ENCODE measurements at regions not wholly inside any gene's neighbourhood (a gene's known extent, or its start where the extent isn't known, plus 50 kb on each side); places are given as distances from the start of the nearest gene placed in this dataset.

GRCh38 chrY:21246780-21247179, 264.4 kb upstream of the RBMY1B start:
- CTCF ChIA-PET (ENCODE audit: unreplicated experiment): no interaction called here
- POLR2A ChIA-PET: no interaction called here

GRCh38 chrY:21248591-21248990, 262.5 kb upstream of the RBMY1B start:
- Histone ChIP-seq H3K9me2 (ENCODE audit: insufficient read depth, low read length) (no peaks in the 10 kb centered on the region), H3K36me3 (ENCODE audit: insufficient read depth, low read length) (no peaks in the 10 kb centered on the region), H4K20me1 (ENCODE audit: insufficient read depth, low read length) (no peaks in the 10 kb centered on the region), H3K4me2 (ENCODE audit: low read length) (no peak overlapping the region), H3K9me3 (ENCODE audit: low read length) (no peaks in the 10 kb centered on the region), H3K79me2 (ENCODE audit: insufficient read depth, low read depth, low read length) (no peaks in the 10 kb centered on the region), H2AFZ (ENCODE audit: low read length) (no peak overlapping the region), H3K4me1 (ENCODE audit: insufficient read depth, low read length, poor library complexity, severe bottlenecking) (no peaks in the 10 kb centered on the region), H3K27ac (ENCODE audit: low read depth, low read length, poor library complexity, severe bottlenecking) (no peak overlapping the region), H3K4me3 (ENCODE audit: low read depth, low read length, poor library complexity, severe bottlenecking) (no peak overlapping the region)
- POLR2A ChIA-PET: no interaction called here
- intact Hi-C loops (cut with micrococcal nuclease; ENCODE audit: unreplicated experiment): no loop called here
- DNase-seq (ENCODE audit: low spot score): no peak
- TF ChIP-seq EZH2phosphoT487 (IDR thresholded peaks at IDR 0.05; ENCODE audit: borderline replicate concordance, low read depth, low read length): no peak
- TF ChIP-seq CTCF (conservative IDR thresholded peaks at IDR 0.05; ENCODE audit: low read length): no peak
- CTCF ChIA-PET (ENCODE audit: unreplicated experiment): no interaction called here
- BruUV-seq (replicated peaks): no TSS peak

More at GRCh38 chrY:21246780-21247179, 264.4 kb upstream of the RBMY1B start:
- BruUV-seq (replicated peaks): no TSS peak
- H3K36me3 ChIP-seq (ENCODE audit: insufficient read depth, low read length): no peaks in the 10 kb centered on the region
- no peak overlapping the region for H3K27ac ChIP-seq (ENCODE audit: low read depth, low read length, poor library complexity, severe bottlenecking)
- TF ChIP-seq EZH2phosphoT487 (IDR thresholded peaks at IDR 0.05; ENCODE audit: borderline replicate concordance, low read depth, low read length): no peak
- no peak for TF ChIP-seq CTCF (conservative IDR thresholded peaks at IDR 0.05; ENCODE audit: low read length)
- H2AFZ ChIP-seq (ENCODE audit: low read length): no peak overlapping the region
- H4K20me1 ChIP-seq (ENCODE audit: insufficient read depth, low read length): no peaks in the 10 kb centered on the region
- H3K9me2 ChIP-seq (ENCODE audit: insufficient read depth, low read length): no peaks in the 10 kb centered on the region
- H3K9me3 ChIP-seq (ENCODE audit: low read length): no peaks in the 10 kb centered on the region
- intact Hi-C loops (cut with micrococcal nuclease; ENCODE audit: unreplicated experiment): no loop called here
- no peaks in the 10 kb centered on the region for H3K4me1 ChIP-seq (ENCODE audit: insufficient read depth, low read length, poor library complexity, severe bottlenecking)
- H3K4me3 ChIP-seq (ENCODE audit: low read depth, low read length, poor library complexity, severe bottlenecking): no peak overlapping the region
- DNase-seq (ENCODE audit: low spot score): no peak
- H3K4me2 ChIP-seq (ENCODE audit: low read length): no peak overlapping the region
- no peaks in the 10 kb centered on the region for H3K79me2 ChIP-seq (ENCODE audit: insufficient read depth, low read depth, low read length)

- Histone ChIP-seq H3K36me3 (ENCODE audit: insufficient read depth, low read length) (no peaks in the 10 kb centered on the region), H3K4me3 (ENCODE audit: low read depth, low read length, poor library complexity, severe bottlenecking) (no peak overlapping the region), H4K20me1 (ENCODE audit: insufficient read depth, low read length) (no peaks in the 10 kb centered on the region), H3K79me2 (ENCODE audit: insufficient read depth, low read depth, low read length) (no peaks in the 10 kb centered on the region), H3K4me2 (ENCODE audit: low read length) (no peak overlapping the region), H3K4me1 (ENCODE audit: insufficient read depth, low read length, poor library complexity, severe bottlenecking) (no peaks in the 10 kb centered on the region), H2AFZ (ENCODE audit: low read length) (no peak overlapping the region), H3K9me3 (ENCODE audit: low read length) (no peaks in the 10 kb centered on the region), H3K27ac (ENCODE audit: low read depth, low read length, poor library complexity, severe bottlenecking) (no peak overlapping the region), H3K9me2 (ENCODE audit: insufficient read depth, low read length) (no peaks in the 10 kb centered on the region)
- POLR2A ChIA-PET: no interaction called here
- BruUV-seq (replicated peaks): no TSS peak
- CTCF ChIA-PET (ENCODE audit: unreplicated experiment): no interaction called here
- TF ChIP-seq CTCF (conservative IDR thresholded peaks at IDR 0.05; ENCODE audit: low read length): no peak
- no peak for TF ChIP-seq EZH2phosphoT487 (IDR thresholded peaks at IDR 0.05; ENCODE audit: borderline replicate concordance, low read depth, low read length)
- intact Hi-C loops (cut with micrococcal nuclease; ENCODE audit: unreplicated experiment): no loop called here
- DNase-seq (ENCODE audit: low spot score): no peak
Measured at GRCh38 chrY:21253455-21254248, 257.5 kb upstream of the RBMY1B start.
